ENCODE measurements at regions not wholly inside any gene's neighbourhood (a gene's known extent, or its start where the extent isn't known, plus 50 kb on each side); places are given as distances from the start of the nearest gene placed in this dataset.

- H3K9me3 ChIP-seq (ENCODE audit: control insufficient read depth, insufficient read depth, low read depth, low read length) = no peaks in the 10 kb centered on the region
- CTCF ChIA-PET = no interaction called here
- POLR2A ChIA-PET = no interaction called here
- no peak overlapping the region for H3K4me3 ChIP-seq (ENCODE audit: low read depth, low read length)
- no peaks in the 10 kb centered on the region for H3K36me3 ChIP-seq (ENCODE audit: control insufficient read depth in 2 of 2, insufficient read depth in 1 of 2, low read length in 2 of 2)
- H3K27ac ChIP-seq (ENCODE audit: extremely low read depth, low read depth, low read length) = no peak overlapping the region
- H3K4me1 ChIP-seq (ENCODE audit: control insufficient read depth, insufficient read depth, low read length) = no peaks in the 10 kb centered on the region
- no peak for TF ChIP-seq IKZF3 (tag by site-specific recombination; IDR thresholded peaks at IDR 0.05)
- TF ChIP-seq ZNF24 (tag by site-specific recombination; IDR thresholded peaks at IDR 0.05) = no peak
- TF ChIP-seq, protein P1, sequence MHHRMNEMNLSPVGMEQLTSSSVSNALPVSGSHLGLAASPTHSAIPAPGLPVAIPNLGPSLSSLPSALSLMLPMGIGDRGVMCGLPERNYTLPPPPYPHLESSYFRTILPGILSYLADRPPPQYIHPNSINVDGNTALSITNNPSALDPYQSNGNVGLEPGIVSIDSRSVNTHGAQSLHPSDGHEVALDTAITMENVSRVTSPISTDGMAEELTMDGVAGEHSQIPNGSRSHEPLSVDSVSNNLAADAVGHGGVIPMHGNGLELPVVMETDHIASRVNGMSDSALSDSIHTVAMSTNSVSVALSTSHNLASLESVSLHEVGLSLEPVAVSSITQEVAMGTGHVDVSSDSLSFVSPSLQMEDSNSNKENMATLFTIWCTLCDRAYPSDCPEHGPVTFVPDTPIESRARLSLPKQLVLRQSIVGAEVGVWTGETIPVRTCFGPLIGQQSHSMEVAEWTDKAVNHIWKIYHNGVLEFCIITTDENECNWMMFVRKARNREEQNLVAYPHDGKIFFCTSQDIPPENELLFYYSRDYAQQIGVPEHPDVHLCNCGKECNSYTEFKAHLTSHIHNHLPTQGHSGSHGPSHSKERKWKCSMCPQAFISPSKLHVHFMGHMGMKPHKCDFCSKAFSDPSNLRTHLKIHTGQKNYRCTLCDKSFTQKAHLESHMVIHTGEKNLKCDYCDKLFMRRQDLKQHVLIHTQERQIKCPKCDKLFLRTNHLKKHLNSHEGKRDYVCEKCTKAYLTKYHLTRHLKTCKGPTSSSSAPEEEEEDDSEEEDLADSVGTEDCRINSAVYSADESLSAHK (tag by site-specific recombination; IDR thresholded peaks at IDR 0.05) = no peak
- TF ChIP-seq ZNF391 (tag by site-specific recombination; IDR thresholded peaks at IDR 0.05; ENCODE audit: borderline replicate concordance, low read depth) = no peak
- TF ChIP-seq ZNF175 (tag by site-specific recombination; IDR thresholded peaks at IDR 0.05) = no peak
- TF ChIP-seq BCL11A (tag by site-specific recombination; IDR thresholded peaks at IDR 0.05; ENCODE audit: low read depth) = no peak
- TF ChIP-seq GLI2 (tag by site-specific recombination; IDR thresholded peaks at IDR 0.05; ENCODE audit: borderline replicate concordance, low read depth) = no peak
- TF ChIP-seq ZNF132 (tag by site-specific recombination; IDR thresholded peaks at IDR 0.05; ENCODE audit: borderline replicate concordance) = no peak
- TF ChIP-seq ZNF624 (tag by site-specific recombination; IDR thresholded peaks at IDR 0.05) = no peak
- TF ChIP-seq ZNF174 (tag by site-specific recombination; IDR thresholded peaks at IDR 0.05) = no peak
- TF ChIP-seq ZNF560 (tag by site-specific recombination; IDR thresholded peaks at IDR 0.05; ENCODE audit: borderline replicate concordance) = no peak
- no peak for TF ChIP-seq ZNF211 (tag by site-specific recombination; IDR thresholded peaks at IDR 0.05; ENCODE audit: low read depth)
- TF ChIP-seq ZNF302 (tag by site-specific recombination; IDR thresholded peaks at IDR 0.05; ENCODE audit: low read depth) = no peak
Measured at GRCh38 chr6:159505140-159505922, 187.7 kb downstream of the SOD2 start.

- Histone ChIP-seq H3K4me1 (ENCODE audit: control insufficient read depth, insufficient read depth, low read length) (no peaks in the 10 kb centered on the region), H3K4me3 (ENCODE audit: low read depth, low read length) (no peak overlapping the region), H3K36me3 (ENCODE audit: control insufficient read depth in 2 of 2, insufficient read depth in 1 of 2, low read length in 2 of 2) (no peaks in the 10 kb centered on the region), H3K9me3 (ENCODE audit: control insufficient read depth, insufficient read depth, low read depth, low read length) (no peaks in the 10 kb centered on the region), H3K27ac (ENCODE audit: extremely low read depth, low read depth, low read length) (no peak overlapping the region)
- ChIA-PET CTCF (no interaction called here), POLR2A (no interaction called here)
- TF ChIP-seq ZBTB17 (tag by site-specific recombination; IDR thresholded peaks at IDR 0.05) = no peak
- no peak for TF ChIP-seq ZNF677 (tag by site-specific recombination; IDR thresholded peaks at IDR 0.05)
- no peak for TF ChIP-seq ZNF10 (tag by site-specific recombination; IDR thresholded peaks at IDR 0.05)
- TF ChIP-seq ZFP37 (tag by site-specific recombination; IDR thresholded peaks at IDR 0.05) = no peak
- TF ChIP-seq, protein P2, sequence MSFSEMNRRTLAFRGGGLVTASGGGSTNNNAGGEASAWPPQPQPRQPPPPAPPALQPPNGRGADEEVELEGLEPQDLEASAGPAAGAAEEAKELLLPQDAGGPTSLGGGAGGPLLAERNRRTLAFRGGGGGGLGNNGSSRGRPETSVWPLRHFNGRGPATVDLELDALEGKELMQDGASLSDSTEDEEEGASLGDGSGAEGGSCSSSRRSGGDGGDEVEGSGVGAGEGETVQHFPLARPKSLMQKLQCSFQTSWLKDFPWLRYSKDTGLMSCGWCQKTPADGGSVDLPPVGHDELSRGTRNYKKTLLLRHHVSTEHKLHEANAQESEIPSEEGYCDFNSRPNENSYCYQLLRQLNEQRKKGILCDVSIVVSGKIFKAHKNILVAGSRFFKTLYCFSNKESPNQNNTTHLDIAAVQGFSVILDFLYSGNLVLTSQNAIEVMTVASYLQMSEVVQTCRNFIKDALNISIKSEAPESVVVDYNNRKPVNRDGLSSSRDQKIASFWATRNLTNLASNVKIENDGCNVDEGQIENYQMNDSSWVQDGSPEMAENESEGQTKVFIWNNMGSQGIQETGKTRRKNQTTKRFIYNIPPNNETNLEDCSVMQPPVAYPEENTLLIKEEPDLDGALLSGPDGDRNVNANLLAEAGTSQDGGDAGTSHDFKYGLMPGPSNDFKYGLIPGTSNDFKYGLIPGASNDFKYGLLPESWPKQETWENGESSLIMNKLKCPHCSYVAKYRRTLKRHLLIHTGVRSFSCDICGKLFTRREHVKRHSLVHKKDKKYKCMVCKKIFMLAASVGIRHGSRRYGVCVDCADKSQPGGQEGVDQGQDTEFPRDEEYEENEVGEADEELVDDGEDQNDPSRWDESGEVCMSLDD (tag by site-specific recombination; IDR thresholded peaks at IDR 0.05) = no peak
- TF ChIP-seq BCL6B (tag by site-specific recombination; IDR thresholded peaks at IDR 0.05) = no peak
- TF ChIP-seq ZNF629 (tag by site-specific recombination; IDR thresholded peaks at IDR 0.05) = no peak
- TF ChIP-seq, protein P3, sequence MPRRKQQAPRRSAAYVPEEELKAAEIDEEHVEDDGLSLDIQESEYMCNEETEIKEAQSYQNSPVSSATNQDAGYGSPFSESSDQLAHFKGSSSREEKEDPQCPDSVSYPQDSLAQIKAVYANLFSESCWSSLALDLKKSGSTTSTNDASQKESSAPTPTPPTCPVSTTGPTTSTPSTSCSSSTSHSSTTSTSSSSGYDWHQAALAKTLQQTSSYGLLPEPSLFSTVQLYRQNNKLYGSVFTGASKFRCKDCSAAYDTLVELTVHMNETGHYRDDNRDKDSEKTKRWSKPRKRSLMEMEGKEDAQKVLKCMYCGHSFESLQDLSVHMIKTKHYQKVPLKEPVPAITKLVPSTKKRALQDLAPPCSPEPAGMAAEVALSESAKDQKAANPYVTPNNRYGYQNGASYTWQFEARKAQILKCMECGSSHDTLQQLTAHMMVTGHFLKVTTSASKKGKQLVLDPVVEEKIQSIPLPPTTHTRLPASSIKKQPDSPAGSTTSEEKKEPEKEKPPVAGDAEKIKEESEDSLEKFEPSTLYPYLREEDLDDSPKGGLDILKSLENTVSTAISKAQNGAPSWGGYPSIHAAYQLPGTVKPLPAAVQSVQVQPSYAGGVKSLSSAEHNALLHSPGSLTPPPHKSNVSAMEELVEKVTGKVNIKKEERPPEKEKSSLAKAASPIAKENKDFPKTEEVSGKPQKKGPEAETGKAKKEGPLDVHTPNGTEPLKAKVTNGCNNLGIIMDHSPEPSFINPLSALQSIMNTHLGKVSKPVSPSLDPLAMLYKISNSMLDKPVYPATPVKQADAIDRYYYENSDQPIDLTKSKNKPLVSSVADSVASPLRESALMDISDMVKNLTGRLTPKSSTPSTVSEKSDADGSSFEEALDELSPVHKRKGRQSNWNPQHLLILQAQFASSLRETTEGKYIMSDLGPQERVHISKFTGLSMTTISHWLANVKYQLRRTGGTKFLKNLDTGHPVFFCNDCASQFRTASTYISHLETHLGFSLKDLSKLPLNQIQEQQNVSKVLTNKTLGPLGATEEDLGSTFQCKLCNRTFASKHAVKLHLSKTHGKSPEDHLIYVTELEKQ (tag by site-specific recombination; IDR thresholded peaks at IDR 0.05; ENCODE audit: borderline replicate concordance) = no peak
Measured at GRCh38 chr6:159501558-159501957, 191.5 kb downstream of the SOD2 start.

Data from HEK293 (cell line).